GM12875 (cell line): ENCODE measurements at regions not wholly inside any gene's neighbourhood (a gene's known extent, or its start where the extent isn't known, plus 50 kb on each side); places are given as distances from the start of the nearest gene placed in this dataset.
"Not testable (repeated sequence)": the region's sequence is repeated elsewhere in the genome, so short reads cannot be mapped to it uniquely, and the experiment has no call there.

ENCODE experiments used
- H3K4me3 ChIP-seq: one replicate; pipeline ENCODE4 v1.5.1; 2011; ENCODE audit warnings: low read depth, low read length, control low read depth
- CTCF ChIP-seq: IDR thresholded peaks from 2 replicates; pipeline ENCODE4 v1.5.1; 2011; ENCODE audit warnings: low read depth, mild to moderate bottlenecking, control low read depth, inconsistent platforms, low read length, moderate library complexity, borderline replicate concordance; ENCODE audit not compliant: insufficient read depth

GRCh38 chr12:124698998-124699305, 131.5 kb upstream of the NCOR2 start:
- no peak for TF ChIP-seq CTCF
- H3K4me3 ChIP-seq: no peak overlapping the region

GRCh38 chr12:124698211-124698997, 131.0 kb upstream of the NCOR2 start:
- TF ChIP-seq CTCF: no peak
- no peak overlapping the region for H3K4me3 ChIP-seq

GRCh38 chr12:124697722-124698121, 130.3 kb upstream of the NCOR2 start:
- not testable (repeated sequence) for H3K4me3 ChIP-seq

GRCh38 chr12:124696693-124697476, 129.5 kb upstream of the NCOR2 start:
- TF ChIP-seq CTCF: no peak

GRCh38 chr12:124695861-124696260, 128.4 kb upstream of the NCOR2 start:
- H3K4me3 ChIP-seq: no peak overlapping the region
- no peak for TF ChIP-seq CTCF

More at GRCh38 chr12:124696693-124697476, 129.5 kb upstream of the NCOR2 start:
- H3K4me3 ChIP-seq: no peak overlapping the region

- H3K4me3 ChIP-seq: no peak overlapping the region
- TF ChIP-seq CTCF: no peak
Measured at GRCh38 chr12:124694846-124695497, 127.6 kb upstream of the NCOR2 start.

- TF ChIP-seq CTCF: no peak
- H3K4me3 ChIP-seq: no peak overlapping the region
Measured at GRCh38 chr12:124694250-124694649, 126.8 kb upstream of the NCOR2 start.
